Prostate gland (tissue), 2 donors: ENCODE measurements at regions not wholly inside any gene's neighbourhood (a gene's known extent, or its start where the extent isn't known, plus 50 kb on each side); places are given as distances from the start of the nearest gene placed in this dataset.

ENCODE experiments used
- DNase-seq: peaks from one replicate; pipeline ENCODE4 v3.0.0-alpha.2; 2019; ENCODE audit warnings: low spot score
- H3K27ac ChIP-seq, 2 donors: fragments of 200-600 bp; sonication (generic); 2 replicates each; pipeline ENCODE4 v1.5.1; 2017 to 2019
- H3K27me3 ChIP-seq: fragments of 200-600 bp; sonication (generic); replicated peaks from 2 replicates; pipeline ENCODE4 v1.5.1; 2019; ENCODE audit not compliant: insufficient read depth
- H3K36me3 ChIP-seq, 2 donors: fragments of 200-600 bp; sonication (generic); 1 replicate in 1 of 2; 2 replicates in 1 of 2; pipeline versions ENCODE4 v1.5.1 to v1.8.1; 2017 to 2019
- H3K4me1 ChIP-seq: fragments of 200-600 bp; sonication (generic); replicated peaks from 2 replicates; pipeline ENCODE4 v1.5.1; 2019
- H3K4me3 ChIP-seq, 2 donors: fragments of 200-600 bp; sonication (generic); 2 replicates each; pipeline ENCODE4 v1.5.1; 2017 to 2019
- H3K9me3 ChIP-seq: fragments of 200-600 bp; sonication (generic); 2 replicates; pipeline ENCODE4 v1.5.1; 2017
- CTCF ChIP-seq, 4 experiments: fragments of 200-600 bp in 2 of 4; fragments of 450-650 bp in 2 of 4; sonication (generic) in 2 of 4; IDR thresholded peaks; 1 replicate in 3 of 4; 2 replicates in 1 of 4; pipeline ENCODE4 v1.5.1; 2016 to 2019; ENCODE audit warnings: antibody characterized with exemption in 4 of 4, mild to moderate bottlenecking in 2 of 4, moderate library complexity in 2 of 4
- POLR2A ChIP-seq: fragments of 450-650 bp; IDR thresholded peaks from one replicate; pipeline ENCODE4 v1.6.1; 2016; ENCODE audit warnings: antibody characterized with exemption, mild to moderate bottlenecking
- POLR2AphosphoS5 ChIP-seq: sonication (generic); formaldehyde crosslinking; IDR thresholded peaks from one replicate; pipeline ENCODE4 v1.6.1; 2017; ENCODE audit warnings: antibody characterized with exemption
- WGBS: methylation state at CpG from one replicate; pipeline ENCODE4 v1.1.5; 2018; 5-methylcytosine and 5-hydroxymethylcytosine counted together
- intact Hi-C: fragments of 100-400 bp; cut with DNase I; formaldehyde crosslinking; loops from one replicate; pipeline ENCODE4 v1.14.2; 2022

GRCh38 chr3:116566478-116566960 lies 121.2 kb upstream of the LSAMP start:
- no peak overlapping the region for H3K4me3 ChIP-seq
- H3K36me3 ChIP-seq, result no peaks in the 10 kb centered on the region
- no peak for DNase-seq
- no peaks in the 10 kb centered on the region for H3K27me3 ChIP-seq
- intact Hi-C loops, result no loop called here
- H3K9me3 ChIP-seq, result no peaks in the 10 kb centered on the region
- no peak for TF ChIP-seq POLR2AphosphoS5
- no peak for TF ChIP-seq POLR2A
- no peaks in the 10 kb centered on the region for H3K4me1 ChIP-seq
- no peak overlapping the region for H3K27ac ChIP-seq

GRCh38 chr3:116569611-116570010 lies 124.3 kb upstream of the LSAMP start:
- no peak for DNase-seq
- WGBS, result 25% methylated on average over 1 of the region's 1 CpG
- TF ChIP-seq POLR2A, result no peak
- TF ChIP-seq POLR2AphosphoS5, result no peak
- TF ChIP-seq CTCF (IDR thresholded peaks at IDR 0.05), result no peak
- H3K27ac ChIP-seq, result no peak overlapping the region
- H3K9me3 ChIP-seq, result no peaks in the 10 kb centered on the region
- no peaks in the 10 kb centered on the region for H3K4me1 ChIP-seq
- no peaks in the 10 kb centered on the region for H3K27me3 ChIP-seq
- intact Hi-C loops, result no loop called here
- no peaks in the 10 kb centered on the region for H3K36me3 ChIP-seq
- no peak overlapping the region for H3K4me3 ChIP-seq

GRCh38 chr3:116579840-116580239 lies 129.7 kb upstream of the TUSC7 start:
- intact Hi-C loops, result no loop called here
- DNase-seq, result no peak
- no peaks in the 10 kb centered on the region for H3K36me3 ChIP-seq
- H3K9me3 ChIP-seq, result no peaks in the 10 kb centered on the region
- no peaks in the 10 kb centered on the region for H3K4me1 ChIP-seq
- no peak overlapping the region for H3K4me3 ChIP-seq
- WGBS, result 9% methylated on average over 6 of the region's 6 CpGs
- TF ChIP-seq POLR2A (no peak), CTCF (IDR thresholded peaks at IDR 0.05) (no peak), POLR2AphosphoS5 (no peak)
- H3K27me3 ChIP-seq, result no peaks in the 10 kb centered on the region
- no peak overlapping the region for H3K27ac ChIP-seq

GRCh38 chr3:116586285-116586944 lies 123.2 kb upstream of the TUSC7 start:
- no peaks in the 10 kb centered on the region for H3K27me3 ChIP-seq
- H3K4me3 ChIP-seq, result no peak overlapping the region
- intact Hi-C loops, result no loop called here
- 75% methylated on average over 7 of the region's 7 CpGs for WGBS
- H3K27ac ChIP-seq, result no peak overlapping the region
- no peaks in the 10 kb centered on the region for H3K9me3 ChIP-seq
- no peaks in the 10 kb centered on the region for H3K36me3 ChIP-seq
- no peaks in the 10 kb centered on the region for H3K4me1 ChIP-seq
- TF ChIP-seq CTCF (IDR thresholded peaks at IDR 0.05) (no peak), POLR2A (no peak), POLR2AphosphoS5 (no peak)
- no peak for DNase-seq

- Histone ChIP-seq H3K36me3 (no peaks in the 10 kb centered on the region), H3K27me3 (no peaks in the 10 kb centered on the region), H3K9me3 (no peaks in the 10 kb centered on the region), H3K4me1 (no peaks in the 10 kb centered on the region), H3K4me3 (no peak overlapping the region), H3K27ac (no peak overlapping the region)
- TF ChIP-seq POLR2AphosphoS5 (no peak), CTCF (IDR thresholded peaks at IDR 0.05) (no peak), POLR2A (no peak)
- 32% methylated on average over 3 of the region's 3 CpGs for whole genome bisulfite sequencing
- intact Hi-C loops, result no loop called here
- DNase-seq, result no peak
These were observed 118.3 kb upstream of the TUSC7 start for GRCh38 chr3:116591236-116591635.
